Fibroblast of villous mesenchyme (primary cell): ENCODE measurements at regions not wholly inside any gene's neighbourhood (a gene's known extent, or its start where the extent isn't known, plus 50 kb on each side); places are given as distances from the start of the nearest gene placed in this dataset.
A peak's percentile ranks its signal among the peaks of the same experiment; 100 is the strongest.

Experiments used
- DNase-seq: peaks from one replicate; pipeline ENCODE4 v3.0.0-alpha.2; 2010; ENCODE audit warnings: low read depth
- H3K4me3 ChIP-seq: 2 replicates; pipeline ENCODE4 v1.5.1; 2011; ENCODE audit warnings: low read depth, mild to moderate bottlenecking, low read length
- TF ChIP-seq, protein P1 (sequence below): IDR thresholded peaks from 2 replicates; pipeline ENCODE4 v1.5.1; 2012; ENCODE audit warnings: low read depth, mild to moderate bottlenecking, low read length; ENCODE audit not compliant: insufficient read depth

DNA sequence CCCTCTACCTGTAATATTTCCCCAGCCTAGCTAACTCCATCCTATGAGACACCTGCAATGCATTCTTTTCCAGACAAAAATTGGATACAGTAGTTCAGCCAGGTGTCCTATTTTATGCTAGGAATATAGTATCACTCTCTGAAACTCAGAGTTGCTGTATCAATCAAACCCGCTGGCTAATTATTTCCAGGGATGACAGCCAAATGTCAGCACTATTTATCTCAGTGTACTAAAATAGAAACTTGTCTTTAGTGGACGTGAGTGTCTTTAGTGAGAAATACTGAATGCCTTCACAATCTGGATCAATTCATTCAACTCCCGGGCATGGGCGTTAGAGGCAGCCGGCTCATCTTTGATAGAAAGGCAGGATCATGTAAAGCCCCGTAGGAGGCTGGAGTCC, 196.2 kb downstream of the RBM46 start:
- TF ChIP-seq, protein P1, sequence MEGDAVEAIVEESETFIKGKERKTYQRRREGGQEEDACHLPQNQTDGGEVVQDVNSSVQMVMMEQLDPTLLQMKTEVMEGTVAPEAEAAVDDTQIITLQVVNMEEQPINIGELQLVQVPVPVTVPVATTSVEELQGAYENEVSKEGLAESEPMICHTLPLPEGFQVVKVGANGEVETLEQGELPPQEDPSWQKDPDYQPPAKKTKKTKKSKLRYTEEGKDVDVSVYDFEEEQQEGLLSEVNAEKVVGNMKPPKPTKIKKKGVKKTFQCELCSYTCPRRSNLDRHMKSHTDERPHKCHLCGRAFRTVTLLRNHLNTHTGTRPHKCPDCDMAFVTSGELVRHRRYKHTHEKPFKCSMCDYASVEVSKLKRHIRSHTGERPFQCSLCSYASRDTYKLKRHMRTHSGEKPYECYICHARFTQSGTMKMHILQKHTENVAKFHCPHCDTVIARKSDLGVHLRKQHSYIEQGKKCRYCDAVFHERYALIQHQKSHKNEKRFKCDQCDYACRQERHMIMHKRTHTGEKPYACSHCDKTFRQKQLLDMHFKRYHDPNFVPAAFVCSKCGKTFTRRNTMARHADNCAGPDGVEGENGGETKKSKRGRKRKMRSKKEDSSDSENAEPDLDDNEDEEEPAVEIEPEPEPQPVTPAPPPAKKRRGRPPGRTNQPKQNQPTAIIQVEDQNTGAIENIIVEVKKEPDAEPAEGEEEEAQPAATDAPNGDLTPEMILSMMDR, result no peak
- no peak for DNase-seq
- no peak overlapping the region for H3K4me3 ChIP-seq

DNA sequence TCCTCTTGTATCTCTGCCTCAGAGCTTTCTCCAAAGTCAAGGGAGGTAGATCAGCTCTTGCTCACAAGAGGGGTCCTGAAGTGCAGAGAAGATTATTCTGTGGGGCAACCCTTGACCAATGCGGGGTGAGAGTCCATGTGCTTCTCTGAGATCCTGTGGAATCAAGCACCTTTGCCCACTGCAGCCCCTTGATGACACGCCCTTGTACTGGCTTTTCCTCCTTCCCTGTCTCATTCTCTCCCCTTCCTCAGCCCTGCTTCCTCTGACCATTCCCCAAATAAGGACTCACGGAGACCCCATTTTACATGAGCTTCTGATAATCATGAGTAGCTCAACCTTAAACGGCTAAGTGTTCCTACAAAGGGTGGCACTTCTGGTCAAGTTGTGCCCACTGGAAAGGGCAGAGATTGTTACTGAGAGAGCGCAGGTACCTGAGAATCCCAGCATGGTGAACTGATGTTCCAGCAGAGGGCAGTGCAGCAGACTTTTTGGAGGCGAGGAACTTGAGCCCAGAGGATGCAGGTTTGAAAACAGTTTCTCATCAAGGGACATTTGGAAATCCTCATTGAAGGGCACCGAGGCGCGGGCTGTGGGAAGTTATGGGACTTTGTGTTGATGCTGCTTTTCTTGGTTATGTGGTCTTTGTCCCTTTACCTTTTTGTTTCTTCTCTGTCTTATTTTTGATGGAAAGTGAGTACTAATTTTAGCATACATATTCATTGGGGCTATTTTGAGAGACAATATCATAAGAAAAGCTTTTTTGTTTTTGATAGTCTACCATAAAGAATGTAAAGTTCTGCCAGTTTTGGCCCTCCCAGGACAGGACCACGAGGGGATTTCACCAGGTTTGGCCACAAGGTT, 201.3 kb downstream of the RBM46 start:
- no peak overlapping the region for H3K4me3 ChIP-seq
- peak; percentile 19 for DNase-seq
- TF ChIP-seq, protein P1, result peak; percentile 55

DNA sequence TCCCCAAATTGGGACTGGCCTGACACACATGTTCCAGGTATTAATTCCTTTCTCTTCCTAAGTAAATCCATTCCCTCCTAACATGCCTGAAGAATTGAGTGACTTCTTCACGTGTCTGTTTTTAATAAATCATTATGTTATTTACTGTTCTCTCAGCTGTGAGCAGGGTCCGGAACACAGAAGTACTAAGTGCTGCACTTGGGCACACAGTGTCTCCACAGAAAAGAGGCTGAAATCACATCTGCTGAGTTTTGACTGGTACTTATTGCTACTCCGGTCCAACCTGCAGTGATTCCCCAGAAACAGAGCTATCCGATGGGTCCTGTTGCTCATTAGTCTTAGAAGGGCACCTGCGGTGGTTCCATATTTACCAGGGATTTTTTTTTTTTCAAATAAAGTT, 202.6 kb downstream of the RBM46 start:
- DNase-seq, result no peak
- TF ChIP-seq, protein P1, result no peak
- no peak overlapping the region for H3K4me3 ChIP-seq

DNA sequence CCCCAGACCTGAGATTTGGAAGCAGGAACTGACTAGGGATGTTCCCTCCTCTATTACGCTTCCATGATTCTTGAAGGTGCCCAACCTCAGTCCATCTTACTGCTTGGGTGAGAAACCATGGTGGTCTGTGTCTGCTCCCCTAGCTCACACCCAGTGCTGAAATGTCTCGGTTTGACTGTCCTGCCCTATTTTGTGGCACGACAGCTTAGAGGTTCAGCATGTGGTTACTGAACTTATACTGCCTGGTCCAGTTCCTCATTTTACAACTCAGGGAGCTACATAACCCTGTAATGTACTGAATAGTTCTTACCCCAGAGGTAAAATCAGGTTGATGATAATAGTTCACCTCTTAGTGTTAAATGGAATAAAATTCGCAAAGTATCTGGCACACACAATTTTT, 203.1 kb downstream of the RBM46 start:
- no peak overlapping the region for H3K4me3 ChIP-seq
- no peak for DNase-seq
- TF ChIP-seq, protein P1, result no peak

DNA sequence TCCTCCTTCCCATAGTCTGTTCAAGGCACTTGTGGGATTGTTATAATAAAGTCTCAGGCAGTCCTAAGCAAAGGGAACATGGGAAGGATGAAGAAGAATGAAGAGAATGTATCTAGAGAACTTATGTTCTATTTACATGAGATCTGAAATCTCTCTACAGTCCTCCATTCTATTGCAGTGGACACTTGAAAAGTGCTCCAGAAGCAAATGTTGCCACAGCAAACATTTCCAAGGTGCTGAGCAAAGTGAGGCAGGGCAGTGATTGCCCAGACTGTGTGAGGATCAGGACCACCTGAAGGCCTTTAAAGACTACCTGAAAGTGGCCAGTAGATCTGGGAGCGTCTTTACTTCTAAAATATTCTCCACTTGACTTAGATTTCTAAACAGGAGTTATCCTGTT, 203.5 kb downstream of the RBM46 start:
- no peak for DNase-seq
- TF ChIP-seq, protein P1, result no peak
- H3K4me3 ChIP-seq, result no peak overlapping the region

DNA sequence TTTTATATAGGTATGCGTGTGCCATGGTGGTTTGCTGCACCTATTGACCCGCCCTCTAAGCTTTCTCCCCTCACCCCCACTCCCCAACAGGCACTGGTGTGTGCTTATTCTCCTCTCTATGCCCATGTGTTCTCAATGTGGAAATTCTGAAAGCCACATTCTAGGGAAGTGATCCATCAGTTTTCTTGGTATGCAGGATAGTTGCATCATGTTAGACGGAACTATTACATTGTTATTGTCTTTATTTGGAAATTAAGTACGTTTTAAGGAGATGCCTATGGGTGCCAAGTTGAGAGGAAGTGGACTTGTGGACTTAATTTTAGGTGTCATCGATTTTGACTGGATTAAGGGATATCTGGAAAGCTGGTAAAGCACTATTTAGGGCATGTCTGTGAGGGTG, 204.6 kb downstream of the RBM46 start:
- no peak overlapping the region for H3K4me3 ChIP-seq
- TF ChIP-seq, protein P1, result no peak
- DNase-seq, result no peak

DNA sequence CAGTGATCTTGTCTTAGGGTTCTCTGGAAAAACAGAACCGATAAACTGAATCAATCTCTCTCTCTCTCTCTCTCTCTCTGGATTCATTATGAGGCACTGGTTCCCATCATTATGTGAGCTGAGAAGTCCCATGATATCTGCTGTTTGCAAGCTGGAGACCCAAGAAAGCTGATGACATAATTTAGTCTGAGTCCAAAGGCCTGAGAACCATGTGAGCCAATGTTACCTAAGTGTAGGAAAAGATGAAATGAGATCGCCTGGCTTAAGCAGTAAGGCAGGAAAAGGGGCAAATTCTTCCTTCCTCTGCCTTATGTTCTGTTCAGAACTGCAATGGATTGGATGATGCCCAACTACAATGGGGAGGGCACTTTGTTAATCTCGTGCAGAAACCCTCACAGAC, 207.4 kb downstream of the RBM46 start:
- TF ChIP-seq, protein P1, result no peak
- no peak for DNase-seq
- no peak overlapping the region for H3K4me3 ChIP-seq
